ENCODE measurements at regions not wholly inside any gene's neighbourhood (a gene's known extent, or its start where the extent isn't known, plus 50 kb on each side); places are given as distances from the start of the nearest gene placed in this dataset.

- Histone ChIP-seq H2AFZ (ENCODE audit: low read depth, low read length) (no peak overlapping the region), H3K9me3 (replicated peaks; ENCODE audit: control insufficient read depth, insufficient read depth, low read length) (no peaks in the 10 kb centered on the region), H3K79me2 (ENCODE audit: control insufficient read depth, insufficient read depth, low read length) (no peaks in the 10 kb centered on the region), H4K20me1 (replicated peaks; ENCODE audit: control insufficient read depth, extremely low read depth, insufficient read depth, low read length) (no peaks in the 10 kb centered on the region), H3K4me2 (ENCODE audit: insufficient read depth, low read length) (no peak overlapping the region), H3K4me3 (replicated peaks in 1 of 3; ENCODE audit: insufficient read depth in 1 of 3, low read depth in 1 of 3, low read length in 3 of 3) (no peak overlapping the region), H3K4me1 (ENCODE audit: control insufficient read depth, extremely low read depth, insufficient read depth, low read length) (peaks cover 21% of the 10 kb centered on the region), H3K9ac (replicated peaks; ENCODE audit: extremely low read depth, insufficient read depth, low read length) (no peak overlapping the region), H3K36me3 (ENCODE audit: control insufficient read depth in 2 of 2, extremely low read depth in 1 of 2, insufficient read depth in 2 of 2, low read length in 2 of 2) (no peaks in the 10 kb centered on the region), H3K27ac (ENCODE audit: insufficient read depth, low read depth, low read length) (no peak overlapping the region), H3K9me1 (replicated peaks; ENCODE audit: control insufficient read depth, extremely low read depth, insufficient read depth, low read length) (no peaks in the 10 kb centered on the region), H3K27me3 (ENCODE audit: control insufficient read depth in 2 of 2, insufficient read depth in 2 of 2, low read length in 2 of 2) (no peaks in the 10 kb centered on the region)
- ChIA-PET POLR2A (no interaction called here), CTCF (interaction anchor here (1.3 to 1.7 kb wide), 3 partner anchors 16 to 558 kb away, joined by 3 to 5 read pairs (median 4); no protein-coding TSS in a partner anchor)
- DNase-seq (ENCODE audit: low read depth, low spot score), result no peak
- dilution Hi-C loops (cut with MboI; ENCODE audit: extremely low pct_ligation_motif_present, low sequenced_read_pairs) (no loop called here), intact Hi-C loops (cut with micrococcal nuclease) (loop anchor here (5.0 to 10.0 kb wide), 3 partner anchors 176 to 771 kb away; partner anchors contain the start of genes NR2F1 and NR2F1-AS1)
- no peak for FAIRE-seq
- TF ChIP-seq JUN (IDR thresholded peaks at IDR 0.05; ENCODE audit: borderline replicate concordance, insufficient read depth, insufficient read length, low read depth) (no peak), EZH2 (IDR thresholded peaks at IDR 0.05; ENCODE audit: borderline replicate concordance, low read depth, low read length, severe bottlenecking) (no peak), GATA2 (IDR thresholded peaks at IDR 0.05; ENCODE audit: insufficient read depth, insufficient read length, low read depth, low read length) (no peak), POLR2AphosphoS5 (IDR thresholded peaks at IDR 0.05; ENCODE audit: insufficient read depth, low read depth, low read length) (no peak), CTCF (IDR thresholded peaks at IDR 0.05; ENCODE audit: extremely low read depth in 1 of 2, insufficient read depth in 1 of 2, low read depth in 1 of 2, low read length in 2 of 2) (no peak), FOS (IDR thresholded peaks at IDR 0.05; ENCODE audit: borderline replicate concordance, insufficient read depth, low read length) (no peak), MAX (IDR thresholded peaks at IDR 0.05; ENCODE audit: insufficient read depth, insufficient read length) (no peak)
- BruUV-seq (replicated peaks), result no TSS peak
Observed at GRCh38 chr5:93076096-93076495, 504.9 kb downstream of the NR2F1-AS1 start.

Measured in endothelial cell of umbilical vein (primary cell).